GM20431 (cell line): ENCODE measurements at regions not wholly inside any gene's neighbourhood (a gene's known extent, or its start where the extent isn't known, plus 50 kb on each side); places are given as distances from the start of the nearest gene placed in this dataset.

ENCODE experiments used
- in situ Hi-C: fragments of 300-500 bp; cut with MseI, MboI; formaldehyde crosslinking; loops from one replicate; pipeline ENCODE4 v1.15.0; 2020; ENCODE audit warnings: low sequenced_read_pairs; ENCODE audit not compliant: unreplicated experiment

DNA sequence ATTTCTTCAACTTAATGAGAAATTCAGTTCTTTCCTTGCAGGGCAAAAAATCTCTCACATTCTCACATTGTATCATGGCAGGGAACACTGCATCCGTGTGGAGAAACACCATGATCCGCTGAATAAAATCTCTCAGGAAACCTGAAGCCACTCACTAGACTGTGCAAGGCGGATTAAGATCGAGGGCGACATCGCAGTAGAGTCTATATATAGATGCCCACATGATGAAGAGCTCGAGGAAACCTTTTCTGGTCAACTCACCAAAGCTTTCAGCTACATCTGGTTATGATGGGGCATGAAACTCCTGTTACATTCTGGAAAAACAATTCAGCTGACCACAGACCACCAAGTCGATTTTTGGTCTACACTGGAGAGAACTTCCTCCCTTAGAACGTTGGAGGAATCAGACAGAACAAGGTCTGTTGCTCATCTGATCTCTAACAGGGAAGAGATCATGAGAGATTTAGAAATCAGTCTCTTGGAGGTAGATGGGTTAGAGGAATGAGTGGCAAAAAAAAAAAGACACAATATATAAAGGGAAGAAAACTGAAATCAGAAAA lies 162.9 kb upstream of the ZNF516 start:
- in situ Hi-C loops = no loop called here

DNA sequence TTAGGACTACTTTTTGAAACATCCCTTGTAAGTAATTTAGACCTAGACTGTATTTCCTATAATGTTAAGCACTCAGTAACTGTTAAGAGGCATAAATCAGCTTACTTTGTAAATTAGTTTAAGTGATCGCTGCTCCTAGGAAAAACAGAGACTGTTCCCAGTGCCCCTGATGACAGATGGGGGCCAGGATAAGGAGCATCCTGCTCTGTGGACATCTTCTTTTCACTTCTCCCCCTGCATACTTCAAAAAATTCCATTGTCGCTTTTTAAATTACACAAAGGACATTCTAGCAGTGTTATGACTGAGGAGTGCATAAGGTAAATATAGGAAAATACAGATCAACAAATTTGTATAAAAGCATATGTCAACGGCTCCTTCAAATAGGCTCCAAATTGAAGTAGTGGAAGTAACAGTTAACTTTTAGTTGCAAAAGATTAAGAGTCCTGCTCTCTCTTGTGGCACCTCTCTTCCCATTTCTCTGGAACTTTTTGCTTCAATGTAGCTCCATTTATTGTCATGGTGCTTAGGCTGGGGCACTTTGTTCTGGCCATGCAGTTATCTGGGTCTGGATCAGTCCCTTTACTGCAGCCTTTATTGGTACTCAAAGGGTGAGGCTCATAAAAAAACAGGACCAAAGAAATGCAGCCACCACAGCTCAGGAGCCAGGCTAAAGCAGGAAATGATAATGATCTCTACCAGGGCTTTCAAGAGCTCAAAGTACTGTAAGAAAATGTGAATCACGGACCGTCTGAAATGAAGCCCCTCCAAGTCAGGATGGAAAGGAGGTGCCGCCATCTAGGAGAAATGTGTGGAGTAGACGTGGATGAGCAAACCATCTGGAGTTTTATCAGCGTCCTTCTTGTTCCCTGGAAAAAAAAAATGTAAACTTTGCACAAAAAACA lies 162.1 kb upstream of the ZNF516 start:
- in situ Hi-C loops = no loop called here

DNA sequence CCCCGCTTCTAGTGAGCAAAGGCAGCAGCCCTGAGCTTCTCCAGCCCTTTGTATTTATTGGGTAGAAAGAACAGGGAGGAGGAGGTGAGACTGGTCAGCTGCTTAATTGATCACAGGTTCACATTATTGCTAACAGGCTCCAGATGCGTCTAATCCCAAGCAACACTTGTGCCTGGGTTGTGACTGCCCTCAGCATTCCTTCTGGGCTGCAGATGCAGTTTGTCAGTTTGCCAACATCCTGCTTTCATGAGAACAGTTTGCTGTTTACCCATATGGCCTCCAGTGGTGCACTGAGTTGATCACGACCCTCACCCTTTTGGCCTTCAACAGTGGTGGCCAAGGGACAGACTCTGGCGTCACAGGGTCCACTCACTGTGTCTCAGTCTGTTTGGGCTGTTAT lies 159.5 kb upstream of the ZNF516 start:
- in situ Hi-C loops = no loop called here

DNA sequence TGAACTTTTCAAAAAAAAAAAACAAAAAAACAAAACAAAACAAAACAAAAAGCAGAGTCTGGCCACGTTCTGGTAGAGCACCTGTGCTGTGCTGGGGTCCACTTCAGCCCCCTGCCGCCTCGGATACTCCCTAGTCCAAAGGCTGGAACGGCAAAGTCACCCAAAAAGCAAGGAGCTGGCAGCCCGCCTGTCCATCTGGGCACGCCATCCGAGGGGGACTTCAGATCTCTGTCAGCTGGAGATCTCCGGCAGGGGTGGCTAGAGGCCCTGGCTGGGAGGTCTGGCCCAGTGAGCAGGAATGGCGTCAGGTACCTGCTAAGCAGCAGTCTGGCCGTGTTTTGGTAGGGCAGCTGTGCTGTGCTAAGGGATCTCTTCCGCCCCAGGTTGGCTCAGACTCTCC lies 152.3 kb upstream of the ZNF516 start:
- in situ Hi-C loops = no loop called here

DNA sequence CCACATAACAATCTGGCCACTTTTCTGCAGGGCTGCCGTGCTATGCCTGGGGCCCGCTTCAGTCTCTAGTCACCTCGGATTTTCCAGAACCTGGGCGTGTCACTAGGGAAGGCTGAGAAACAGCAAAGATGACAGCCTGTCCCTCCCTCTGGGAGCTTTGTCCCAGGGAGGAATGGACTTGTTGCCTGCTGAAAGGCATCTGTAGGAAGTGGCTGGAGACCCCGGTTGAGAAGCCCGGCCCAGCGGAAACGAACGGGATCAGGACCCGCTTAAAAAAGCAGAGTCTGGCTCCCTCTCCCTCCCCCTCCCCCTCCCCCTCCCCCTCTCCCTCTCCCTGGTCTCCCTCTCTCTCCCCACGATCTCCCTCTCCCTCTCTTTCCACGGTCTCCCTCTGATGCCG lies 149.5 kb upstream of the ZNF516 start:
- in situ Hi-C loops = no loop called here

DNA sequence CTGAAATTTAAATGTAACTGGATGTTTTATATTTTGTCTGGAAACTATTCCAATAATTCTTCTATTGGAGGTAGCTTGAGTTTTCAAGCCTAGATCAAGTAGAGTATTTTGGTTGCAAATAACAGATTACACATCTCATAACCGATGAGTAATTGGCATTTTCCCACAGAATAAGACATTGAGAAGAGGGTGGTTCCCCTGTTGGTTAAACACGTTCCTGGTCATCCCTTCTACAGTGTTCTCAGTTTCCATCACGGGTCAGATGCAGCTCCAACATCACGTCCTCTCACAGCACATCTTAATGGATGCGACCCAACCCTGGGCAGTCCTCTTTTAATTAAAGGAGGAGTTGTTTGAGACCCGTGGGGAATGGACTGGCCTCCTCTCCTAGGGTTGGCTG lies 149.0 kb upstream of the ZNF516 start:
- in situ Hi-C loops = no loop called here

DNA sequence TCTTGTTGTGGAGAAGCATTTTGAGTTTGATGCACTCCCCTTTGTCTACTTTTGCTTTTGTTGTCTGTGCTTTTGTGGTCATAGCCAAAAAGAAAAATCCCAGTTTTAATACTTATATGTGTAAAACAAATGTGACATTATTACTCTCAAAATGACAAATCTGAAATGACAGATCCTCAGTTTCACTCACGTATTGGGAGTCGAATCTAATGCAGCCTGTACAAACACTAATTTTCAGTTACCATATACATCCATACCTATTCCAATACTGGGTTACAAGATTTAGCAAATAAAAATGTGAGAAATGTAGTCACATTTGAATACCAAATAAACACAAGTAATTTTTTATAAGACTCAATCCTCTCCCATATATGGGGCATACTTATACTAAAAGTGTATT lies 148.2 kb upstream of the ZNF516 start:
- in situ Hi-C loops = no loop called here

DNA sequence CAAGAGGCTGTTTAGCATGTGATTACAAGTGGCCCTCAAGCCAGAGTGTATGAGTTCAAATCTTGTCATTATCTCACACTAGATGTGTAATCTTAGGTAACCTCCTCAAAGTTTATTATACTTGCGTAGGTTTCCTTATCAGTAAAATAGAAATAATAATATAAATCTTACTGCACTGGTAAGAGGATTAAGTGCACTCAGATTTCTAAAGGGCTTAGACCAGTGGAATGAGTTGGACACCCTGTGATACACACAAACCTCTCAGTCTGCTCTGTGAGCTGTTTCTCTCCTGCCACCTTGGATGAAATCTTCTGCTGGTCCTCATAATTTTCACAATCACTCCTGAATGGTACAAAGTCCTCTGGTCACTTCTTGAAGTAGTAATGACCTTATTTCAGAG lies 145.4 kb upstream of the ZNF516 start:
- in situ Hi-C loops = no loop called here

DNA sequence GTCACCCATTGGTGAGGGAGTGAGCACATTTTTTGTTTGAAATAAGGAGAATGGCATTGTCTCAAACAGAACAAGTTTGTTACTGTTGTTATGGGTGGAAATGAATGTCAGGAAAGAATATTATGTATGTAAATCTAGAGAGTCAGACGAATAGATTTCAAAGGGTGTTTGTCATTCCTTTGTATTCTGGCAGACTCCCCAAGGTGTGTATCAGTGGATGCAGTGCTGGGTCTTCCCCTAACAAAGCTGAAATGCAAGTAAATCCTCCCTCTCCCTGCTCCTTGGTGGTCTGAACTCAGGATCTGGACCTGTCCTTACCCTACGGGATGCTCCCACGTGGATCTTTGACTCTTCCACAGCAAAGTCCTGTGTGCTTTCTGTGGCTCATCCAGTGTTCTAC lies 139.5 kb upstream of the ZNF516 start:
- in situ Hi-C loops = no loop called here

DNA sequence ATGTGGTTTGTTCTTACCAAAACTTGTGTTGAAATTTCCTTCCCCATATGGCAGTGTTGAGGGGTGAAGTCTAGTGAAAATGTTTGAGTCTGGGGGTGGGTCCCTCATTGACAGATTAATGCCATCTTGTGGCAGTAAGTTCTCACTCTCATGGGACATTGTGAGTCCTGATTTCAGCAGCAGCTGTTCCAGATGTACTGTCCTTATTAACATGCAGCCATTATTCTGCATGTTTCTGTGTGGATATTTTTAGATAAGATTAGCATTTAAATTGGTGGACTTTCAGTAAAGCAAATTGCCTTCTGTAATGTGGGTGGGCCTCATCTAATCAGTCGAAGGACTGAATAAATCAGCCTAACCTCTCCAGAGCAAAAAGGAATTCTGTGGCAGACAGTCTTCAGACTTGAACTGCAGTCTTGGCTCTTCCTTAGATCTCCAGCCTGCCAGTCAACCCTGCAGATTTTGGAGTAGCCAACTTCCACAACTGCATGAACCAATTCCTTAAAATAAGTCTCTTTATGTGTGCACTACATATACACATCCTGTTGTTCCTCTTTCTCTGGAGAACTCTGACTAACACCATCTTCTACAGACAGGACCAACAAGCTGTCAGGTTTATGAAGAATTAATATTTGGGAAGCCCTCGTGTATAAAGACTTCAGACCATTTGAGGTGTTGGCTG lies 138.7 kb upstream of the ZNF516 start:
- in situ Hi-C loops = no loop called here

DNA sequence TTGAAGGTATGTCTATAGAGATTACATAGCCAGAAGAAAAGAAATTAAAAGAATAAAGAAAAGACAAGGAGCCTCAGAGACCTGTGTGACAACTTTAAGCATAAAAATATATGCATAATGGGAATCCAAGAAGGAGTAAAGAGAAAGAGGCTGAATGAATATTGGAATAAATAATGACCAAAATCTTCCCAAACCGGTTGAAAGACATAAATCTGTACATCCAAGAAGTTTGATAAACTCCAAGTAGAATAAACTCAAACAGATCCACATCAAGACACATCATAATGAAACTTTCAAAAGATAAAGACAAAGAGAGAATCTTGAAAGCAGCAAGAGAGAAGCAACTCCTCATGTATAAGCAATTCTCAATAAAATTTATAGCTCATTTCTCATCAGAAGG lies 132.4 kb upstream of the ZNF516 start:
- in situ Hi-C loops = no loop called here

DNA sequence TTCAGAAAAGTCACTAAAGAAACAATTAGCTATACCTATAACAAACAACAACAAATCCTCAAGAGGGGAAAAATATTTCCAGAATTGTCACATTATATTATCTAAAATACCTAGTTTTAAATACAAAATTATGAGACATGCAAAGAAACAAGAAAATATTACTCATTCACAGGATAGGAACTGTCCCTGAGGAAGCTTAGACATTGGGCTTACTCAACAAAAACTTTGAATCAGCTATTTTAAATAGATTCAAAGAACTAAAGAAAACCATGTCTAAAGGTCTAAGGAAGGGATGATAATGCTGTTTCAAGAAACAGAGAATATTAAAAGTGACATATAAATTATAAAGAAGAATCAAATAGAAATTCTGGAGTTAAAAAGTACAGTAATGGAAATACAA lies 131.9 kb upstream of the ZNF516 start:
- in situ Hi-C loops = no loop called here

DNA sequence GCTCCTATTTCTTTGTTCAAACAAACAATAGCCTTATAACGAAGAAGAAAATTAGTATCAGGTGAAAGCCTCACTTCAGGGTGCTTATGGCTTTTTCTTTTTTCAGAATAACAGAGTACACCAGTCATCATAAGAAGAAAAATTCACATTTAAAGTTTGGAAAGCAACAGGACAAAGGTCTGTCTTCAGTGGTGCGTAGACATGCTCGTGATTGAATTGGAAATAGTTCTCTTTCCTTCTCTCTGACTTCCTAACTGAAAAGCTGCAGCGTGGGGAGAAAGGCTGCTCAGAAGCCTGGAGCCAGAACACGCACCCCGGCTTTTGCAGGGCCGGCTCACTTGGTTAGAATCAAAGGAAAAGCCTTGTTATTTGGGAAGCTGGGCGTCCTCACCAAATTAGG lies 127.6 kb upstream of the ZNF516 start:
- in situ Hi-C loops = no loop called here

DNA sequence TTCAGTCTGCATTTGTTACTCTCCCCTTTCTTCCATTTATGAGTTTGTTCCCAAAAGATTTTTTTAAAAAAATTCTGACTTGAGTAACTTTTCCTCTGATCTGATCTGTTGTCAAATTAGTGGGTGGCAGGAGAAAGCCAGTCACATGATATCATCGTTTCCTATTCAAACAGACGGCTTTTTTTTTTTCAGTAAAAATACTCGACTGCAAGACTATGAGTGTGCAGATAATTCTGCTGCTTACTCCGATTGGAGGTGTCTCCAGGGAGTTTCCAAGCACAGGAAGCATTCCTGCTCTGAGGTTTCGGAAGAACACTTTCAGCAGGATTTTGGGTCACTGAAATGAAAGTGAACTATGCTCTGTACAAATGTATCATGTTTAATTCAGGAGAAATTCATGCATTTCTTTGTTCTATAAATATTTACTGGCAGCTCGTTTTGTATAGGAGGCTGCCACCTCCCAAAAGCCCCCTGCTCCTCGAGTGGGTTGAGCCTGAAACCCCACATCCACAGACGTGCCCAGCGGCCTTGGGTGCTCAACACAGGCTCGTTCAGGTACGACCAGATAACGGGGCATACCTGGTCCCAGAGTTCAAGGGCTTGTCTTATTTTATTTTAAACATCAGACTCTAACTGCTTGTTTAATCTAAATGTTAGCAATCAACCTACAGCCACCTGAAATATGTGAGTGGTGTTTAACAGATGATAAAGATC lies 126.9 kb upstream of the ZNF516 start:
- in situ Hi-C loops = no loop called here

DNA sequence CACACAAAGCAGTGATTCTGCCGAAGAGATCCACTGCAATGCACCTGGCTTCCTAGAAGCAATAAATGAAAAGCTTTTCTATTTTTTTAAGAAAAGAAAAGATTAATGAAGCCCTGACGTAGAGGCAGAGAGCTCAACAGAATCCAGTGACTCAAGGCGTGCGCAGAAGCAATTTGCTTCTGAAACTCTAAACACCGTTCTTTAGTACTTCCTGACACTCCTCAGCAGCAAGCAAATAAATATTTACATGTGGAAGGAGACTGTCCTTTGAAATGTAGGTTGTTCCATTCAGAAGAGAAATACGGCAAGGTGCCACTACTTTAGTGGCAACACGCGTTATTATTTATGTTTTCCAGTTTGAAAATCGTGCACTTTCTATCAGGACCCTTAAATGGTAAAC lies 126.2 kb upstream of the ZNF516 start:
- in situ Hi-C loops = no loop called here

DNA sequence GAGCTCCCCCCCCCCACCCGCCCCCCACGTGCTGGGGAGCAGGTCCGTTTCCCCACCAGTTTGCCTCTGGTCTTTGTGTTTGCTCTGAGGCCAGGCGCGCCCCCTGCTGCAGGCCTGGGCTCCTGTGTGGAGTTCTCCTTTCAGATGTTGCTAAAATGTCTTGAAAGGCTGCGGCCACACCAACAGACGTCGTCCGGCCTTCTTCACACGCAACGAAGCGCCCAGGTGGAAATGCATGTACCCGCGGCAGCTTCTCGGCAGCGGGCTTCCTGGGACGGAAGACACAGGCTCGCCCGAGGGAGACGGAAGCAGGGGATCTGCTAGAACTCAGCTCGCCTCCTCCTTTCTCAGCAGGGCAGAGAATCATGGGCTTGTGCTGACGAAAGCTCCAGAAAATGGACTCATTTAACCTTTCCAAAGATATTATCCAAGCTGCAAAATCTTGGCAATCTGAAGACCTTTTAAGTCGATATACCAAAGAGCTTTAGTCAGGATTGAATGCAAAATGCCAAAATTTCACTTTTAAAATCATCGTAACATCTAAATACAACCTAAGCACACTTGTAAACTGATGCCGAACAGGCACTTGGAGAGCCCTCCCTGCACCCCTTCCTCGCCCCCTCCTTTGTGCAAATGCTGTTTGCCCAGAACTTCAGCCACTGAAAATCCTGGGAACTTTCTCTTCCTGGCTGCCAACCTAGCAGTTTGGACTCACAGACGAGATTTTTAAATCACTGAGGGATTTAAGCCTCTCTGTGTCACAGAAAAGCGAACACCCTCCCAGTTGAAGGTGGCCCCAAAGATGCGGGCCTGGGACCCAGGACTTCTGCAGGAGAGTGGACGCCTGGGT lies 125.5 kb upstream of the ZNF516 start:
- in situ Hi-C loops = no loop called here

DNA sequence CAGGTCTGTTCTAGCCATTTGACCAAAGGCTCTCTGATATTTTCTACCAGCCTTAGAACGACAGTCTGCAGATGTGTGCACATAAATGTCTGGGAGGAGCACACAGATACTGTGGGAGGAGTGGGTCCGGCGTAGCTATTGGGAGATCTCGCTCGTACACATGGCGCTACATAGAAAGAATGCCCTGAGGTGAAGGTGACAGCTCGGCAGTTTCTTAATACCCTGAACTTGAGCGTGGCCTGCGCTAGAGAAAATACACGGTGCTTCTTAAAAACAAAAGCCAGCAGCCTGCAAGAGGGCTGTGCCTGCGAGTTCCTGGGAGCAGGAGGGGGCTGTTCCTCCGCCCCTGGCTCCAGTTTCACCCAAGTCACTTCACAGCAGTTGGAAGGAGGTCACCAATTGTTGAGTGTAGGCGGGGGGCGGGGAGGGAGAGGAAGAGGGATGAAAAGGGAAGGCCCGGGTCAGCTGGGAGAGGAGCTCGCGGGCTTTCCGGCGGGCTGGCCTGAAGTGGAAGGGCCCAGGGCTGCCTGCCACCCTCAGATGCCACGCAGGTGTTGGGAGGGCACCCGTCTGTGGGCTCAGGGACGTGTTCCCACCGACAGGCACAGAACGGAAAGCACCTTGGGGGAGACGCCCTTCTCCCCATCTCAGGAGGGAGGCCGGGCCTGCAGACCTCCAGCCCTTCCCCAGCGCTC lies 124.7 kb upstream of the ZNF516 start:
- in situ Hi-C loops = no loop called here

DNA sequence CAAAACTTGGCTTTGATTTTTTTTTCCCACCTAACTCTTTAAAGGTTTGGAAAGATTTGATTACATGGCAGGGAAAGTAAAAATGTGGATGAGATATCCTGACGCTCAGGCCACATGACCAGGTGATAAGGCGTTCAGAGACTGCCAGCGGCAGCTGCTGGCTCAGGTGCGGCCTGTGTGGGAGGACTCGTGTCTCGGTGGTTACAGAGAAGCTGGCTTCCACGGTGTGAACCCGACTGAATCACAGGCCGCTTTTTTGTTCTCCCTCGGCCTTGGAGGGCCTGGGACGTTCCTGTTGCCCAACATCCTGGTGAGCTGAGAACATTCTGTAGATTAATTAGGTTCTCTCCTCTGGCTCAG lies 124.2 kb upstream of the ZNF516 start:
- in situ Hi-C loops = no loop called here

DNA sequence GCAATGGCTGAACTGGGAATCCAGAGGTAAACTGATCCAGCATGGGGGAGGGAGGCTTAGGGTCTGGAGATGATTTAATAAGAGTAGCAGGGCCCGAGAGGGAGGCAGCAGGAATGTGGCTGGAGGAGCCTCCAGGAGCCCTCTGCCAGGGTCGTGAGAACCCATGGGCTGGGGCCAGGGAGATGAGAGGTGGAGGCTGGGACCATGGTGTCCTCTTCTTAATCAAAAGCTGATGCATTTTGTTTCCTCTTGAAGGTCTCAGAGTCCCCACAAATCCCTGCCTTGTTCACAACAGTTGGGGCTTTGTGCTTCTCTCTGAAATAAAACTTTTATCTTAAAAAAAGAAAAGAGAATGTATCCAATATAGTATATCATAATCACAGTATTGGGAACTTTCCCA lies 123.7 kb upstream of the ZNF516 start:
- in situ Hi-C loops = no loop called here
